ENCODE measurements at regions not wholly inside any gene's neighbourhood (a gene's known extent, or its start where the extent isn't known, plus 50 kb on each side); places are given as distances from the start of the nearest gene placed in this dataset.

DNA sequence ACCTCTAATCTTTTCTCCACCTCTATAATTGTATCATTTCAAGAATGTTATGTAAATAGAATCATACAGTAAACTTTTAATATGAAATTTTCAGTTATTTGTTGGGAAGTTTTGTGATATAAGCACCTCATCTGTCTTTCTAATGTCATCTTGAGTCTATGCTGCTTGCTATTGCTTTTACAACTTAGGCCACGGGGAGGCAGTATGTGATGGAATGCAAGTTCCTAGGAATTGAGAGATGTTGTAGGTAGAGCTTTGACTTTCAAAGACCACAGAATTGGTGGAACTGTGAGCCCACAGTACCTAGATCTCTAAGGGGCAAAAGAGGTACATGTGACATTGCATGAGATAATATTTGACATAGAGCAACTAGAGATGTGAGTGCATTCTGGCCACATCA is 328.3 kb downstream of the MFSD1 start:
- no peak overlapping the region for H2AFZ ChIP-seq (ENCODE audit: low read depth)
- no peak overlapping the region for H3K9ac ChIP-seq
- H3K27me3 ChIP-seq (ENCODE audit: insufficient read depth, low read depth) = no peaks in the 10 kb centered on the region
- H3K27ac ChIP-seq = no peak overlapping the region
- no peak overlapping the region for H3K4me2 ChIP-seq
- H3K36me3 ChIP-seq (ENCODE audit: insufficient read depth) = no peaks in the 10 kb centered on the region
- H3K79me2 ChIP-seq (ENCODE audit: insufficient read depth, low read depth) = no peaks in the 10 kb centered on the region
- H3K4me3 ChIP-seq (IDR thresholded peaks at IDR 0.05; ENCODE audit: insufficient read depth, low read depth, low read length) = no peak overlapping the region
- H3K4me1 ChIP-seq (ENCODE audit: low read depth, poor library complexity, severe bottlenecking) = no peaks in the 10 kb centered on the region
- TF ChIP-seq, protein P1, sequence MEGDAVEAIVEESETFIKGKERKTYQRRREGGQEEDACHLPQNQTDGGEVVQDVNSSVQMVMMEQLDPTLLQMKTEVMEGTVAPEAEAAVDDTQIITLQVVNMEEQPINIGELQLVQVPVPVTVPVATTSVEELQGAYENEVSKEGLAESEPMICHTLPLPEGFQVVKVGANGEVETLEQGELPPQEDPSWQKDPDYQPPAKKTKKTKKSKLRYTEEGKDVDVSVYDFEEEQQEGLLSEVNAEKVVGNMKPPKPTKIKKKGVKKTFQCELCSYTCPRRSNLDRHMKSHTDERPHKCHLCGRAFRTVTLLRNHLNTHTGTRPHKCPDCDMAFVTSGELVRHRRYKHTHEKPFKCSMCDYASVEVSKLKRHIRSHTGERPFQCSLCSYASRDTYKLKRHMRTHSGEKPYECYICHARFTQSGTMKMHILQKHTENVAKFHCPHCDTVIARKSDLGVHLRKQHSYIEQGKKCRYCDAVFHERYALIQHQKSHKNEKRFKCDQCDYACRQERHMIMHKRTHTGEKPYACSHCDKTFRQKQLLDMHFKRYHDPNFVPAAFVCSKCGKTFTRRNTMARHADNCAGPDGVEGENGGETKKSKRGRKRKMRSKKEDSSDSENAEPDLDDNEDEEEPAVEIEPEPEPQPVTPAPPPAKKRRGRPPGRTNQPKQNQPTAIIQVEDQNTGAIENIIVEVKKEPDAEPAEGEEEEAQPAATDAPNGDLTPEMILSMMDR (conservative IDR thresholded peaks at IDR 0.05; ENCODE audit: low read depth, low read length) = no peak
- no peaks in the 10 kb centered on the region for H4K20me1 ChIP-seq (ENCODE audit: insufficient read depth)

DNA sequence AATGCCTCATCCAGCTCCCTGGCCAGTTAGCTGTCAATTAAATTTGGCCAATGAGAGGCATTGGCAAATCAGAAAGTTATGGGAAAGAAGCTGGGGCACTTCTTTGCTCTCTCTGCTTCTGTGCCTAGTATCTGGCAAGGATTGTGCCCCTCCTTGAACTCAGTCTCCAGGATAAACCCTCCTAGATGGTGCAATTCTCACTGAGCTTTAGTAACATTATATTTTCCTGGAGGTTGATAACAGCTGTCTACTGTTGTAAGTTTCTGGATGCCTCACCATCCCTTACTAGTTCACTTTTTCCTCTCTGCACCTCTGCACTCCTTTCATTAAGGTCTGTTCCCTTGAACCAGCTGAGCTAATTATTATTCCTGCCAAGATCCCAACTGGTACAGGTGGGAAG is 329.5 kb downstream of the MFSD1 start:
- H3K27ac ChIP-seq = no peak overlapping the region
- no peak overlapping the region for H3K4me2 ChIP-seq
- no peak overlapping the region for H3K9ac ChIP-seq
- no peaks in the 10 kb centered on the region for H3K4me1 ChIP-seq (ENCODE audit: low read depth, poor library complexity, severe bottlenecking)
- TF ChIP-seq, protein P1 (conservative IDR thresholded peaks at IDR 0.05; ENCODE audit: low read depth, low read length) = no peak
- H3K4me3 ChIP-seq (IDR thresholded peaks at IDR 0.05; ENCODE audit: insufficient read depth, low read depth, low read length) = no peak overlapping the region
- no peaks in the 10 kb centered on the region for H3K36me3 ChIP-seq (ENCODE audit: insufficient read depth)
- no peaks in the 10 kb centered on the region for H3K27me3 ChIP-seq (ENCODE audit: insufficient read depth, low read depth)
- H2AFZ ChIP-seq (ENCODE audit: low read depth) = no peak overlapping the region
- no peaks in the 10 kb centered on the region for H3K79me2 ChIP-seq (ENCODE audit: insufficient read depth, low read depth)
- no peaks in the 10 kb centered on the region for H4K20me1 ChIP-seq (ENCODE audit: insufficient read depth)

DNA sequence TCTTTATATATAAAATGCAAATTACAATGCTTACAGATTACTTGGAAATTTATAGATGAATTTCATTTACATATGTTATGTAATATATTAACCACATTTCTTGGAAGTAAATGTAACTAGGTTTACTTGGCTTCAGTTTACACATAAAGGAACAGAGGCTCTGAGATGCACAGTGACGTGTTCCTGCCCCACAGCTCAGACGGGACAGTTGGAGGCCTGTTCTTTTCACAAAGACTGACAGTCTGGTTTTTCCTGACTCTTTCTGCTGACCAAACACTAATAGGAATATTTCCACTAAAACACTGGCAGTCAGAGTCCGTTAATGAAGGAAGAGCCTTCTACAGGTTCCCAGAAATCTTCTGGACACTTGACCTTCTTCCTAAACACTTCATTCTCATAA is 336.1 kb downstream of the MFSD1 start:
- Histone ChIP-seq H3K4me1 (ENCODE audit: low read depth, poor library complexity, severe bottlenecking) (no peaks in the 10 kb centered on the region), H4K20me1 (ENCODE audit: insufficient read depth) (no peaks in the 10 kb centered on the region), H3K79me2 (ENCODE audit: insufficient read depth, low read depth) (no peaks in the 10 kb centered on the region), H3K27ac (no peak overlapping the region), H3K4me2 (no peak overlapping the region), H3K36me3 (ENCODE audit: insufficient read depth) (no peaks in the 10 kb centered on the region), H3K9ac (no peak overlapping the region), H2AFZ (ENCODE audit: low read depth) (no peak overlapping the region), H3K27me3 (ENCODE audit: insufficient read depth, low read depth) (no peaks in the 10 kb centered on the region), H3K4me3 (IDR thresholded peaks at IDR 0.05; ENCODE audit: insufficient read depth, low read depth, low read length) (no peak overlapping the region)
- TF ChIP-seq, protein P1 (conservative IDR thresholded peaks at IDR 0.05; ENCODE audit: low read depth, low read length) = no peak

DNA sequence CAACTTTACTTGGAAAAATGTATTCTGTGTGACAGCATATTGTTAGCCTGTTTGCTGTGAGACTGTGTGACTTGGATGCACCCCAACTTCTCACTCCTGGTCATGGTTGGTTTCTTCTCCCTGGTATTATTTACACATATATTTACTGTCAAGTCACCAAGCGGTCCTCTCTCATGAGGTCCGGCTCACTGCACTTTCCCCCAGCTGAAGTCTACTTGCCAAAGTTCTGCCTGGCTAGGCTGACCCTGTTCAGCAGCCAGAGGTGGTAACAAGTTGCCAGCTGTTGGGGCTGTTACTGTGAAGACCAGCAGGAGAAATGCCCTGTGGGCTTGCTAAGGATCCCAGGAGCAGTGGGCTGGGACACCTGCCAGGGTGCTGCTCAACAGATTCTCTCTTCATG is 337.5 kb downstream of the MFSD1 start:
- Histone ChIP-seq H3K79me2 (ENCODE audit: insufficient read depth, low read depth) (no peaks in the 10 kb centered on the region), H3K4me3 (IDR thresholded peaks at IDR 0.05; ENCODE audit: insufficient read depth, low read depth, low read length) (no peak overlapping the region), H2AFZ (ENCODE audit: low read depth) (no peak overlapping the region), H3K4me1 (ENCODE audit: low read depth, poor library complexity, severe bottlenecking) (no peaks in the 10 kb centered on the region), H3K27ac (no peak overlapping the region), H4K20me1 (ENCODE audit: insufficient read depth) (no peaks in the 10 kb centered on the region), H3K4me2 (no peak overlapping the region), H3K9ac (no peak overlapping the region), H3K36me3 (ENCODE audit: insufficient read depth) (no peaks in the 10 kb centered on the region), H3K27me3 (ENCODE audit: insufficient read depth, low read depth) (no peaks in the 10 kb centered on the region)
- TF ChIP-seq, protein P1 (conservative IDR thresholded peaks at IDR 0.05; ENCODE audit: low read depth, low read length) = no peak

DNA sequence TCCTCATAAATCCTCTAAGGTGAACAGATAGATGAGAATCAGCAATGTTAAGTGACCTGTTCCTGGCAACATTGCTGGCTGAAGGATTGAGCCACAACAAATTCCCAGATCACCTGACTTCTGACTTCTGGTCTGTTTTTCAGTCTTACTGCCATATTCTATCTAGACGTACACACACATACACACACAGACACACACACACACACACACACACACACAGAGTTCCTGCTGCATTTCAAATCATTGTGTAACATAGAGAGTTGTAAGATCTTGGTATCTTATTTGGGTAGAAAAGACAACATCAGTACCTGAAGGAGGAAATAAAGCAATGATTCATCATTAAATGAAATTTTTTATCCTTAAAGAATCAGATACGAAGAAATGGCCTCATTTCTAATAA is 342.6 kb downstream of the MFSD1 start:
- H3K9ac ChIP-seq = no peak overlapping the region
- no peak overlapping the region for H3K27ac ChIP-seq
- no peak overlapping the region for H3K4me3 ChIP-seq (IDR thresholded peaks at IDR 0.05; ENCODE audit: insufficient read depth, low read depth, low read length)
- no peaks in the 10 kb centered on the region for H3K27me3 ChIP-seq (ENCODE audit: insufficient read depth, low read depth)
- H2AFZ ChIP-seq (ENCODE audit: low read depth) = no peak overlapping the region
- H3K36me3 ChIP-seq (ENCODE audit: insufficient read depth) = no peaks in the 10 kb centered on the region
- H4K20me1 ChIP-seq (ENCODE audit: insufficient read depth) = no peaks in the 10 kb centered on the region
- TF ChIP-seq, protein P1 (conservative IDR thresholded peaks at IDR 0.05; ENCODE audit: low read depth, low read length) = no peak
- no peaks in the 10 kb centered on the region for H3K79me2 ChIP-seq (ENCODE audit: insufficient read depth, low read depth)
- H3K4me1 ChIP-seq (ENCODE audit: low read depth, poor library complexity, severe bottlenecking) = no peaks in the 10 kb centered on the region
- no peak overlapping the region for H3K4me2 ChIP-seq

Data from KMS-11 (cell line).